NCI-H446 (cell line): ENCODE measurements at regions not wholly inside any gene's neighbourhood (a gene's known extent, or its start where the extent isn't known, plus 50 kb on each side); places are given as distances from the start of the nearest gene placed in this dataset.
"Not testable (repeated sequence)": the region's sequence is repeated elsewhere in the genome, so short reads cannot be mapped to it uniquely, and the experiment has no call there.

Experiments used
- DNase-seq, 2 experiments: peaks; one replicate each; lab custom pipeline; 2025; lab: John Stamatoyannopoulos, UW

DNA sequence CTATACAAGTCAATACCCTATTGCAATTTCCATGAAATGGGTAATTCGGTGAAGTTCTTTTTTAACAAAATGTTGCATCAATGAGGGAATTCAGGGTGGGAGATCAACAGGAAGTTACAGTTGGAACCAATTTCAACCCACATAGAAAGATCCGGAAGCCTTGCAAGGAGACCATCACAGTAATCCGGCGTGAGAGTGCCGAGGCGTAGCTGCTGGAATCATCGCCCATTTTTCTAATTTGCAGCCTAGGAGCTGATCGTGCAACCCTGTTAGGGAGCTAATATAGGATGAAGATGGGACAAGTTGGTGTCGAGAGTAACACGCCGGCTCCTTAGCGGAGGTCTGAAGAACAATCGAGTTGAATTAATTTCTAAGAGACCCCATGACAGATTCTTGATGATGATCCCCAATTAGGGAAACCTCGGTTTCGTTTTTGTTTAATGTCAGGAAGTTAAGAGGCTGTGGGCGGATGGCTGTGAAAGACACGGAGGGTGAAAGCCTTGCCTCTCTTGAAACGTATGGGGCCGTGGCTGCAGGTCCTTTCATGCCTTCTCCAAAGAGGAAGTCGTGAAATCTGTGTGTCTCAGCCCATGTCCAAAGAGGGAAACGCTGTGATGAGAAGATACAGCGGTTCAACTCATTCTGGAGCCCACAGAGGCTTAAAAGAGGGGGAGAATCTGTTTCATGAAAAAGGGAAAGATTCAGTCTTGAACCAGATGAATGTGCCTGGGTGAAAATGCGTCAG is 51.2 kb upstream of the CARD11 start:
- no peak for DNase-seq

- no peak for DNase-seq
Measured at GRCh38 chr7:3097734-3098133, 54.1 kb upstream of the CARD11 start.

DNA sequence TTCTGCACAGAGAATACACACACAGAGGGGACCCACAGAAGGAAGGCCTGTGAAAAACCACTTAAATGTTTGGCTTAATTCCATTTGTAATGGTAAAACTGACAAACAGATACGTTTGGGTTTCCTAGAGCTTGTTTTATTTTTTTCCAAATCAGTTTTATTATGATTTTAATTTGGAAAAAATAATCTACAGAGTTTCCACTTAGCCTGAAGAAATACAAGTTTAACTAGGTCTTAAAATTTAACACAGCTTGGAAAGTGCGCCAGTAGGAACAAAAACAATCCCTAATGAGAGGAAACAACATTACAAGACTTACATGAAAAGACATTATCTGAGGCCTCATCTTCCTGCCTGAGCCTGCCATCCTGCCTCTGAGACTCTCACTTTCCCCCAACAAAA is 58.5 kb upstream of the CARD11 start:
- no peak for DNase-seq

- no peak for DNase-seq
Measured at GRCh38 chr7:3103614-3104398, 60.1 kb upstream of the CARD11 start.

GRCh38 chr7:3105856-3106255 is 62.2 kb upstream of the CARD11 start:
- no peak for DNase-seq

GRCh38 chr7:3106361-3106826 is 62.7 kb upstream of the CARD11 start:
- no peak for DNase-seq

GRCh38 chr7:3107228-3107763 is 63.6 kb upstream of the CARD11 start:
- DNase-seq: no peak

- no peak for DNase-seq
Measured at GRCh38 chr7:3107889-3108570, 64.4 kb upstream of the CARD11 start.

DNA sequence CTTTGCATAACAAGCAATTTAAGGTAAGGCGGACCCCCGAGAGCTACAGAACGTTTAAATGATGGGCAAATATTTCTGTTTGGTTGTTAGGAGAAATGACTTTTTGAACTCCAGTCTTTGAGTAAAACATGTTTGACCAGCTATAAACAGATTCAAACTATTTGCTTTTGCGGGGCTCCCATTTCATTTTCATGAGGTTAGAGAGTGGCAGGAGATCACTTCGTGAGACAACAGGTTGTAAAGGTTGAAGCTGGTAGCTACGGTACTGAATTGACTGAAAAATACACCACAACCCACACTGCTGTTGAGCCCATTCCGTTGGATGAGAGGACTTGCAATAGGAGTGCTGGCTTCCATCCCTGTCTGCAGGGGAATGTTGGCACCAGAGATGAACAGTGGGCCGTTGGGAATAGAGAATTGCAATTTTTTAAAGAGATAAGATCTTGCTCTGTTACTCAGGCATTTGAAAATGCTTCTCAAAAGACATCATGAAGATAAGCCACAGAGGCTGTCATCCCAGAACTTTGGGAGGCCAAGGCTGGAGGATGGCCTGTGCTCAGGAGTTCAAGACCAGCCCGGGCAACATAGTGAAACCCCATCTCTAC is 65.7 kb upstream of the CARD11 start:
- DNase-seq: no peak

DNA sequence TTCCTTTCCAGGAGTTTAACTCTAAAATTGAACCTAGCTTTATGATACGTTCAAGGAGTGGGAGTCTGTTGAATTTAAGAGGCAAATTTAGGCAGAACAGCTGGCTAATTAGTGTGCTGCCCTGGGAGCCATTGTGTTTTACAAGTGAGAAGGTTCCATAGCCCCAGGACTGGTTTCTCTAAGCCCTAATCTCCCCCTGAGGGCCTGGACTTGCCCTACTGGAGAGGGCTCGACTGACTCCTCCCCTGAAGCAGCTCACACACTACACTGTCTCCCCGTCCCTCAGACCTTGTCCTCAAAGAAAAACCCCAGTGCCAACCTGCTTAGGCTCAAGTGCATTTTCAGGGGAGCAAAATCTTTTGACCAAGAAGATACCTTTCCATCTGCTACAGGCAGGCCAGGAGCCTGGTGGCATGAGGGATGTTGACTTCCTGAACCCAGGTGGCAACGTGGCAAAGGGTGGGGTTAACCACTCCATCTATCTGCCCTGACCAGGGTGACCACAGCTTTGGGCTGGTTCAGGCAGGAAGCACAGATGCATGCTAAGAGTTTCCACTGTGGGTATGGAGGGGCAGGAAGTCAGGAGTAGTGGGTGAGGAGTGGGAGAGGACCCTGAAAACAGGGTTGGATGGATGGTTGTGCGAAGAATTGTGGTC is 68.9 kb upstream of the CARD11 start:
- DNase-seq: no peak

DNA sequence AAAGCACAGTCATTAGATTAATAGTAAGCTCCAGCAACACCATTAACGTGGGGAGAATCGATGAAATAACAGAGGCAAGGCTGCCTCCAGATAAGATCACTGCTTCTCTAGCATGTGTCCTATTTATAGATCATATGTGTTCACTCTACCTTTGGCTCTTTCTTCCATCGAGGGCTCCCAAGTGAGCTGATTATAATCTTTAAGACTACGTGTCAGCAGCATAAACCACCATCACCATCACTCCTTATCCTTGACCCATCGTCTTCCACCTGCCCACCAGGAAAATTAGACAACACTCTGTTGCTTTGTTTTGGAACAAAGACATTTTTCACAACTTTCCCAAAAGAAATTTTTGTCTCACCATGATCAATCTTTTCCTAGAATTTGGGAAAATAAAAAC is 71.2 kb upstream of the CARD11 start:
- DNase-seq: no peak

DNA sequence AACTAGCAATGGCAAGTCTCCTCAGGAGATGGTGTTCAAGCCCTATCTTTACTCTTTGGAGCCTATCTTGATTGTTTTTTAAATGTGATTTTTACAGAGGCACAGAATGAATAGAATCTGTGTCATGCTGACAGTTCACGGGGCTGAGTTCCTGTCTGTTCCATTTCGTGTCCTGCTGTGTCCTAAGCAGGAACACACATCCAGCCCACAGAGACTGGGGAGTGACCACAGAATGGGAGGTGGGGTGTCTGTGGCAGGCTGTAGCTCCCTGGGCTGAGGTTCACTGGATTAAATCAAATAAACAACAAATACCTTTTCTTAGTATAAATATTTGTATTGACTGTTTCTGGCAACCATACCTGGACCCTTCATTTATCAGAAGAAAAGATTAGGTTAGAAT is 73.4 kb upstream of the CARD11 start:
- no peak for DNase-seq

DNA sequence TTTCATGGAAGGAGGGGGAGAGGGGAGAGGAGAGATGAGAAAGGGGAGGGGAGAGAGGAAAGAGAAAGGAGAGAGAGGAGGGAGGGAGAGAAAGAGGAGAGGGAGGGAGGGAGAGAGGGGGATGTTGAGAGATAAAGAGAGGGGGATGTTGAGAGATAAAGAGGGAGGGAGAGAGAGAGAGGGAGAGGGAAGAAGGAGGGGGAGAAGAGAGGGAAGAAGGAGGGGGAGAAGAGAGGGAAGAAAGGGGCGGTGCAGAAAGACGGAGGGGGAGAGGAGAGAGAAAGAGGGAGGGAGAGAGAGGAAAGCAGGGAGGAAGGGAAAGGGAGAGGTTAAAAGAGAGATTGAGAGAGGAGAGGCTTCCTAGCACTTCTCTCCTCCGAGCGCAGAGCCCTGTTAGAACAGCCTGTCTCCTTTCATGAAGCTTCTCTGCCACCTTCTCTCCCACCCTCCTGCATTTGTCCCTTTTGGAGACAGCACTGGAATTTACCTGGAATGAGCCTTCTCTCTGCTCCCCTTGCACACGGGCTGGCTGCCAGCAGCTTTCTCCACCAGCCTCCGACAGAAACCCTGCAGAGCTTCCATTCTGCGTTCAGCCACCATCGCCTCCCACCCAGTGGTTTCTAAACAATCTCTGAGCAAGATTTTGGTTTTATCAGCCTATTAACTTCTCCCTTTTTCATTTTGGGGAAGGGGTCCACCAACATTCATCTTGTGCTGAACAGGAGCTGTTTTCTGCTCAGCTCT is 74.0 kb upstream of the CARD11 start:
- no peak for DNase-seq

DNA sequence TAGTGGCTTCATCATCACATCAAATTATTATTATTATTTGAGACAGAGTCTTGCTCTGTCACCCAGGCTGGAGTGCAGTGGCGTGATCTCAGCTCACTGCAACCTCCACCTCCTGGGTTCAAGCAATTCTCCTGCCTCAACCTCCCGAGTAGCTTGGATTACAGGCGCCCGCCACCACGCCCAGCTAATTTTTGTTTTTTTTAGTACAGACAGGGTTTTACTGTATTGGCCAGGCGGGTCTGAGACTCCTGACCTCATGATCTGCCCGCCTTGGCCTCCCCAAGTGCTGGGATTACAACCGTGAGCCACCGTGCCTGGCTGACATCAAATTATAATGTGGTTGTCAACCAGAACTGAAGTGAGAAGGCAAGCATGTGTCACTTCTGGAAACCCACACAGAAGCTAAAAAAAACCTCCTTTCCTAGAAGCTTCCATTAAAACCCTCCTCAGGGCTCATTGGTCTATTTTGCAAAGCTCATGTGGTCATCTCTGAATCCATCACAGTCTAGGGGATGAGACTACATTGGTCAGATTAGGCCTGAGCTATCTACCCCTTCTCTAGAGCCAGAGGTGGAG is 75.8 kb upstream of the CARD11 start:
- not testable (repeated sequence) for DNase-seq

DNA sequence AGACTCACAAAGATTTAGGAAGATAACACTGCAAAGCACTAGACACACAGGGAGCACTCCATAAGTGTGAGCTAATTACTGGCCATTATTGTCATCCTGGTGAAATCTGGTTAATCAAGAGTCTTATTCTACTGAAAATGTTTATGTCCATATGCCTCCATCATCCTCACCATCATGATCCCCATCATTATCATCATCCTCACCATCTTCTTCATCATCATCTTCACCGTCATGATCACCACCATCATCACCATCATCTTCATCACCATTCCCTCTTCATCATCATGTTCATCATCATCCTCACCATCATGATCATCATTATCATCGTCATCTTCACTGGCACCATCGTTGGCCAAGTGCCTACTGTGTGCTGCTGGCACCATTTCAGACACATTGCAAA is 76.3 kb upstream of the CARD11 start:
- no peak for DNase-seq

GRCh38 chr7:3120513-3120912 is 76.8 kb upstream of the CARD11 start:
- no peak for DNase-seq

DNA sequence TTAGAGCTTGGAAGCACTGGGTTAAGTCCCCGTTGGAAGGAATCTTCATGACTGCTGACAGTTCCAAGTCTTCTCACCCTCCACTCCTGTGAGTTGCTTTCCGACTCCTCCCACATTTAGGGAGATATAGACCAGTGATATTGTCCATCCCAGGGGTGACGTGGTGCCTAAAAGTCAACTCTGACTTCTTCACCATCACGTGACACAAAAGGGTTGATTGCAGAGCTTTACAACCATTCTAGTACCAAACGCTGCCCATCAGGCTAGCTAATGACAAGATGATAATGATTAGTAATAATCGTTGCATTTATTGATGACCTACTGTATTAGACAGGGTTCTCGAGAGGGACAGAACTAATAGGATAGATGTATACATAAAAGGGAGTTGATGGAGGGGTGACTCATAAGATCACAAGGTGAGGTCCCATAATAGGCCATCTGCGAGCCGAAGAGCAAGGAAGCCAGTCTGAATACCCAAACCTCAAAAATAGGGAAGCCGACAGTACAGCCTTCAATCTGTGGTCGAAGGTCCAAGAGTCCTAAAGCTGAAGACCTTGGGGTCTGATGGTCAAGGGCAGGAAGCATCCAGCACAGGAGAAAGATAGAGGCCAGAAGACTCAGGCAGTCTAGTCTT is 85.3 kb upstream of the CARD11 start:
- DNase-seq: no peak

DNA sequence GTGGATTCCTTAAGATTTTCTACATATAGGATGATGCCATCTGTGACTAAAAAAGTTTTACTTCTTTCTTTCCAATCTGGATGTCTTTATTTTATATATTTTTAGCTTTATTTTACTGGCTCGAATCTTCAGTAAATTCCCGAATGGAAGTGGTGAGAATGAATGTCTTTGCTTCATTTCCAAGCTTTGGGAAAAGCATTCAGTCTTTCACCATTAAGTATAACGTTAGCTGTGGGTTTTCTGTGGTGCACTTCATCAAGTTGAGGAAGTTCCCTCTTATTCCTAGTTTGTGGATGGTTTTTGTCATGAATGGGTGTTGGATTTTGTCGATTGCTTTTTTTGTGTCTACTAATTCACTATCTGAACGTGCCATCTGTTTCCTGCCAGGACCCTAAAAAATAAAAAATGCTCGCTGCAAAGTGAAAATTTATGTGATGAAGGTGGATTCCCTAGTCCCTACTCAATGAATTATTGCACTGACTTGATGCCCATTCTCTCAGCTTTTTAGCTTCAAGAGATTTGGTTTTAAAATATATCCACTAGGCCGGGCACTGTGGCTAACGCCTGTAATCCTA is 90.2 kb upstream of the CARD11 start:
- no peak for DNase-seq

DNA sequence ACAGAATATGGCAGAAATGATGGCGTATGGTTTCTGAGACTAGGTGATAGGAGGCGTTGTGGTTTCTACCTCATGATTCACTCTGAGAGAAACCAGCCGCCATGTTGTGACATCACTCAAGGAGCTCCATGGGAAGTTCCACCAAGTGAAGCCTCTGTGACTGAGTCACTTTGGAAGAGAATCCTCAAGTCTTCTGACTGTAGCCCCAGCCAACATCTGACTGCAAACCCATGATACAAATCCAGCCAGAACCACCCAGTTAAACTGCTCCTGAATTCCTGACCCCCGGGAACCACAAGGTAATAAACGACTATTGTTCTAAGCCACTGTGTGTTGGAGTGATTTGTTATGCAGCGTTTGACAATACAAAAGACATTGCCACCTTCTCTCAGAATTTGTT is 91.1 kb upstream of the CARD11 start:
- no peak for DNase-seq

GRCh38 chr7:3135626-3136025 is 92.0 kb upstream of the CARD11 start:
- no peak for DNase-seq
